HepG2 (cell line): ENCODE measurements at regions not wholly inside any gene's neighbourhood (a gene's known extent, or its start where the extent isn't known, plus 50 kb on each side); places are given as distances from the start of the nearest gene placed in this dataset.

Experiments
- CBFB ChIP-seq: sonication (generic); formaldehyde crosslinking; IDR thresholded peaks from 2 replicates; pipeline ENCODE4 v1.4.0; 2020; ENCODE audit warnings: missing genetic modification reagents
- CTCF ChIP-seq: sonication (generic); formaldehyde crosslinking; IDR thresholded peaks from 2 replicates; pipeline ENCODE4 v1.5.0; 2020; ENCODE audit warnings: mild to moderate bottlenecking, missing genetic modification reagents, moderate library complexity
- POLR2AphosphoS2 ChIP-seq: IDR thresholded peaks from 2 replicates; pipeline ENCODE4 v1.6.1; 2011; ENCODE audit warnings: low read depth, low read length, improper control_type of control experiment

GRCh38 chr16:50940275-50940854, 198.5 kb downstream of the CYLD start:
- no peak for TF ChIP-seq CTCF (CRISPR knock-in tag)
- TF ChIP-seq CBFB (CRISPR knock-in tag): no peak
- no peak for TF ChIP-seq POLR2AphosphoS2
